ENCODE measurements at regions not wholly inside any gene's neighbourhood (a gene's known extent, or its start where the extent isn't known, plus 50 kb on each side); places are given as distances from the start of the nearest gene placed in this dataset.
"Not testable (repeated sequence)": the region's sequence is repeated elsewhere in the genome, so short reads cannot be mapped to it uniquely, and the experiment has no call there.

- no peak overlapping the region for H3K4me3 ChIP-seq (ENCODE audit: low read length)
- no peaks in the 10 kb centered on the region for H3K27me3 ChIP-seq (ENCODE audit: insufficient read depth, low read length)
- no peaks in the 10 kb centered on the region for H3K9me3 ChIP-seq (ENCODE audit: low read length)
- no peaks in the 10 kb centered on the region for H3K36me3 ChIP-seq (ENCODE audit: insufficient read depth, low read length)
- H2AFZ ChIP-seq (ENCODE audit: low read depth, low read length) = no peak overlapping the region
- no peaks in the 10 kb centered on the region for H3K4me1 ChIP-seq (ENCODE audit: insufficient read depth, low read length)
These were observed 1709.5 kb upstream of the AGA start for GRCh38 chr4:179151770-179152169.

- Histone ChIP-seq H3K9me3 (ENCODE audit: low read length) (no peaks in the 10 kb centered on the region), H3K4me1 (ENCODE audit: insufficient read depth, low read length) (no peaks in the 10 kb centered on the region)
These were observed 1720.9 kb upstream of the AGA start for GRCh38 chr4:179163147-179163546.

GRCh38 chr4:179164267-179164999 is 1722.2 kb upstream of the AGA start:
- H2AFZ ChIP-seq (ENCODE audit: low read depth, low read length) = no peak overlapping the region

More at GRCh38 chr4:179163147-179163546, 1720.9 kb upstream of the AGA start:
- H3K27me3 ChIP-seq (ENCODE audit: insufficient read depth, low read length) = no peaks in the 10 kb centered on the region
- H3K4me3 ChIP-seq (ENCODE audit: low read length) = no peak overlapping the region
- H3K36me3 ChIP-seq (ENCODE audit: insufficient read depth, low read length) = no peaks in the 10 kb centered on the region
- no peak overlapping the region for H2AFZ ChIP-seq (ENCODE audit: low read depth, low read length)

GRCh38 chr4:179165000-179165738 is 1722.9 kb upstream of the AGA start:
- Histone ChIP-seq H2AFZ (ENCODE audit: low read depth, low read length) (no peak overlapping the region), H3K4me1 (ENCODE audit: insufficient read depth, low read length) (no peaks in the 10 kb centered on the region), H3K27me3 (ENCODE audit: insufficient read depth, low read length) (no peaks in the 10 kb centered on the region), H3K9me3 (ENCODE audit: low read length) (no peaks in the 10 kb centered on the region), H3K4me3 (ENCODE audit: low read length) (no peak overlapping the region), H3K36me3 (ENCODE audit: insufficient read depth, low read length) (no peaks in the 10 kb centered on the region)

More at GRCh38 chr4:179164267-179164999, 1722.2 kb upstream of the AGA start:
- Histone ChIP-seq H3K4me3 (ENCODE audit: low read length) (no peak overlapping the region), H3K36me3 (ENCODE audit: insufficient read depth, low read length) (no peaks in the 10 kb centered on the region), H3K9me3 (ENCODE audit: low read length) (no peaks in the 10 kb centered on the region), H3K27me3 (ENCODE audit: insufficient read depth, low read length) (no peaks in the 10 kb centered on the region), H3K4me1 (ENCODE audit: insufficient read depth, low read length) (no peaks in the 10 kb centered on the region)

- H3K27me3 ChIP-seq (ENCODE audit: insufficient read depth, low read length) = no peaks in the 10 kb centered on the region
- H3K4me1 ChIP-seq (ENCODE audit: insufficient read depth, low read length) = no peaks in the 10 kb centered on the region
- H3K9me3 ChIP-seq (ENCODE audit: low read length) = no peaks in the 10 kb centered on the region
- no peak overlapping the region for H2AFZ ChIP-seq (ENCODE audit: low read depth, low read length)
- no peaks in the 10 kb centered on the region for H3K36me3 ChIP-seq (ENCODE audit: insufficient read depth, low read length)
- H3K4me3 ChIP-seq (ENCODE audit: low read length) = no peak overlapping the region
These were observed 1723.6 kb upstream of the AGA start for GRCh38 chr4:179165862-179166261.

GRCh38 chr4:179170308-179170707 is 1728.1 kb upstream of the AGA start:
- not testable (repeated sequence) for H3K4me3 ChIP-seq (ENCODE audit: low read length); H3K27me3 ChIP-seq (ENCODE audit: insufficient read depth, low read length); H3K9me3 ChIP-seq (ENCODE audit: low read length); H2AFZ ChIP-seq (ENCODE audit: low read depth, low read length); H3K36me3 ChIP-seq (ENCODE audit: insufficient read depth, low read length); H3K4me1 ChIP-seq (ENCODE audit: insufficient read depth, low read length)

GRCh38 chr4:179182741-179183140 is 1740.5 kb upstream of the AGA start:
- H3K27me3 ChIP-seq (ENCODE audit: insufficient read depth, low read length) = no peaks in the 10 kb centered on the region
- no peaks in the 10 kb centered on the region for H3K4me1 ChIP-seq (ENCODE audit: insufficient read depth, low read length)
- H3K4me3 ChIP-seq (ENCODE audit: low read length) = no peak overlapping the region
- no peaks in the 10 kb centered on the region for H3K36me3 ChIP-seq (ENCODE audit: insufficient read depth, low read length)
- H2AFZ ChIP-seq (ENCODE audit: low read depth, low read length) = no peak overlapping the region
- H3K9me3 ChIP-seq (ENCODE audit: low read length) = no peaks in the 10 kb centered on the region

- no peak overlapping the region for H3K4me3 ChIP-seq (ENCODE audit: low read length)
- no peaks in the 10 kb centered on the region for H3K4me1 ChIP-seq (ENCODE audit: insufficient read depth, low read length)
- no peaks in the 10 kb centered on the region for H3K27me3 ChIP-seq (ENCODE audit: insufficient read depth, low read length)
- no peak overlapping the region for H2AFZ ChIP-seq (ENCODE audit: low read depth, low read length)
- H3K36me3 ChIP-seq (ENCODE audit: insufficient read depth, low read length) = no peaks in the 10 kb centered on the region
- H3K9me3 ChIP-seq (ENCODE audit: low read length) = no peaks in the 10 kb centered on the region
These were observed 1753.7 kb upstream of the AGA start for GRCh38 chr4:179195887-179196286.

GRCh38 chr4:179196511-179196910 is 1754.3 kb upstream of the AGA start:
- Histone ChIP-seq H3K36me3 (ENCODE audit: insufficient read depth, low read length) (no peaks in the 10 kb centered on the region), H3K4me1 (ENCODE audit: insufficient read depth, low read length) (no peaks in the 10 kb centered on the region), H3K27me3 (ENCODE audit: insufficient read depth, low read length) (no peaks in the 10 kb centered on the region), H3K9me3 (ENCODE audit: low read length) (no peaks in the 10 kb centered on the region), H3K4me3 (ENCODE audit: low read length) (no peak overlapping the region), H2AFZ (ENCODE audit: low read depth, low read length) (no peak overlapping the region)

GRCh38 chr4:179200681-179201080 is 1758.4 kb upstream of the AGA start:
- no peak overlapping the region for H2AFZ ChIP-seq (ENCODE audit: low read depth, low read length)
- no peaks in the 10 kb centered on the region for H3K36me3 ChIP-seq (ENCODE audit: insufficient read depth, low read length)
- H3K9me3 ChIP-seq (ENCODE audit: low read length) = no peaks in the 10 kb centered on the region
- no peaks in the 10 kb centered on the region for H3K4me1 ChIP-seq (ENCODE audit: insufficient read depth, low read length)
- H3K27me3 ChIP-seq (ENCODE audit: insufficient read depth, low read length) = no peaks in the 10 kb centered on the region
- H3K4me3 ChIP-seq (ENCODE audit: low read length) = no peak overlapping the region

- Histone ChIP-seq H3K9me3 (ENCODE audit: low read length) (no peaks in the 10 kb centered on the region), H2AFZ (ENCODE audit: low read depth, low read length) (no peak overlapping the region), H3K4me1 (ENCODE audit: insufficient read depth, low read length) (no peaks in the 10 kb centered on the region), H3K27me3 (ENCODE audit: insufficient read depth, low read length) (no peaks in the 10 kb centered on the region), H3K36me3 (ENCODE audit: insufficient read depth, low read length) (no peaks in the 10 kb centered on the region), H3K4me3 (ENCODE audit: low read length) (no peak overlapping the region)
These were observed 1783.4 kb upstream of the AGA start for GRCh38 chr4:179225594-179225993.

GRCh38 chr4:179248821-179249220 is 1806.6 kb upstream of the AGA start:
- H3K27me3 ChIP-seq (ENCODE audit: insufficient read depth, low read length) = no peaks in the 10 kb centered on the region
- no peaks in the 10 kb centered on the region for H3K36me3 ChIP-seq (ENCODE audit: insufficient read depth, low read length)
- no peaks in the 10 kb centered on the region for H3K9me3 ChIP-seq (ENCODE audit: low read length)
- H2AFZ ChIP-seq (ENCODE audit: low read depth, low read length) = no peak overlapping the region
- H3K4me1 ChIP-seq (ENCODE audit: insufficient read depth, low read length) = no peaks in the 10 kb centered on the region
- H3K4me3 ChIP-seq (ENCODE audit: low read length) = no peak overlapping the region

GRCh38 chr4:179268791-179269190 is 1826.6 kb upstream of the AGA start:
- Histone ChIP-seq H3K4me3 (ENCODE audit: low read length) (no peak overlapping the region), H3K4me1 (ENCODE audit: insufficient read depth, low read length) (no peaks in the 10 kb centered on the region), H3K27me3 (ENCODE audit: insufficient read depth, low read length) (no peaks in the 10 kb centered on the region), H3K36me3 (ENCODE audit: insufficient read depth, low read length) (no peaks in the 10 kb centered on the region), H2AFZ (ENCODE audit: low read depth, low read length) (no peak overlapping the region), H3K9me3 (ENCODE audit: low read length) (no peaks in the 10 kb centered on the region)

Data from neuron (in vitro differentiated cells).